ENCODE measurements at regions not wholly inside any gene's neighbourhood (a gene's known extent, or its start where the extent isn't known, plus 50 kb on each side); places are given as distances from the start of the nearest gene placed in this dataset.

- no peaks in the 10 kb centered on the region for H3K36me3 Mint-ChIP-seq (ENCODE audit: low read depth)
- H3K4me1 Mint-ChIP-seq: no peaks in the 10 kb centered on the region
- no peaks in the 10 kb centered on the region for H3K27me3 Mint-ChIP-seq (ENCODE audit: low read depth, poor library complexity)
- H3K27ac Mint-ChIP-seq: no peak overlapping the region
- TF ChIP-seq, protein P1, sequence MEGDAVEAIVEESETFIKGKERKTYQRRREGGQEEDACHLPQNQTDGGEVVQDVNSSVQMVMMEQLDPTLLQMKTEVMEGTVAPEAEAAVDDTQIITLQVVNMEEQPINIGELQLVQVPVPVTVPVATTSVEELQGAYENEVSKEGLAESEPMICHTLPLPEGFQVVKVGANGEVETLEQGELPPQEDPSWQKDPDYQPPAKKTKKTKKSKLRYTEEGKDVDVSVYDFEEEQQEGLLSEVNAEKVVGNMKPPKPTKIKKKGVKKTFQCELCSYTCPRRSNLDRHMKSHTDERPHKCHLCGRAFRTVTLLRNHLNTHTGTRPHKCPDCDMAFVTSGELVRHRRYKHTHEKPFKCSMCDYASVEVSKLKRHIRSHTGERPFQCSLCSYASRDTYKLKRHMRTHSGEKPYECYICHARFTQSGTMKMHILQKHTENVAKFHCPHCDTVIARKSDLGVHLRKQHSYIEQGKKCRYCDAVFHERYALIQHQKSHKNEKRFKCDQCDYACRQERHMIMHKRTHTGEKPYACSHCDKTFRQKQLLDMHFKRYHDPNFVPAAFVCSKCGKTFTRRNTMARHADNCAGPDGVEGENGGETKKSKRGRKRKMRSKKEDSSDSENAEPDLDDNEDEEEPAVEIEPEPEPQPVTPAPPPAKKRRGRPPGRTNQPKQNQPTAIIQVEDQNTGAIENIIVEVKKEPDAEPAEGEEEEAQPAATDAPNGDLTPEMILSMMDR (IDR thresholded peaks at IDR 0.05): no peak
- no peak for DNase-seq
- no peak overlapping the region for H3K4me3 Mint-ChIP-seq
- H3K9me3 Mint-ChIP-seq: no peaks in the 10 kb centered on the region
Measured at GRCh38 chr13:68293631-68294030, 1063.5 kb upstream of the PCDH9 start.

GRCh38 chr13:68292601-68293000, 1062.5 kb upstream of the PCDH9 start:
- TF ChIP-seq, protein P1 (IDR thresholded peaks at IDR 0.05): no peak
- Mint-ChIP-seq H3K4me3 (no peak overlapping the region), H3K36me3 (ENCODE audit: low read depth) (no peaks in the 10 kb centered on the region), H3K9me3 (no peaks in the 10 kb centered on the region), H3K27me3 (ENCODE audit: low read depth, poor library complexity) (no peaks in the 10 kb centered on the region), H3K27ac (no peak overlapping the region), H3K4me1 (no peaks in the 10 kb centered on the region)
- DNase-seq: no peak

DNA sequence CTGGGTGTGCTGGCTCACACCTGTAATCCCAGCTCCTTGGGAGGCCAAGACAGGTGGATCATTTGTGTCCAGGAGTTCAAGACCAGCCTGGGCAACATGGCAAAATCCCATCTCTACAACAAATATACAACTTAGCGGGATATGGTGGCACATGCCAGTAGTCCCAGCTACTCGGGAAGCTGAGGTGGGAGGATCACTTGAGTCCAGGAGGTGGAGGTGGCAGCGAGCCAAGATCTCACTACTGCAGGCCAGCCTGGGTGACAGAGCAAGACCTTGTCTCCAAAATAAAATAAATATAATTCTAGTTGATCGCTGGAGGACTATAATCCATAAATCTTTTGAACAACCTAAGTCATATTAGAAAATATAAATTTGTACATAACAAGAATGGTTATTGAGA, 1061.5 kb upstream of the PCDH9 start:
- Mint-ChIP-seq H3K4me3 (no peak overlapping the region), H3K36me3 (ENCODE audit: low read depth) (no peaks in the 10 kb centered on the region), H3K9me3 (no peaks in the 10 kb centered on the region), H3K27me3 (ENCODE audit: low read depth, poor library complexity) (no peaks in the 10 kb centered on the region), H3K27ac (no peak overlapping the region), H3K4me1 (no peaks in the 10 kb centered on the region)
- DNase-seq: no peak
- TF ChIP-seq, protein P1 (IDR thresholded peaks at IDR 0.05): no peak

DNA sequence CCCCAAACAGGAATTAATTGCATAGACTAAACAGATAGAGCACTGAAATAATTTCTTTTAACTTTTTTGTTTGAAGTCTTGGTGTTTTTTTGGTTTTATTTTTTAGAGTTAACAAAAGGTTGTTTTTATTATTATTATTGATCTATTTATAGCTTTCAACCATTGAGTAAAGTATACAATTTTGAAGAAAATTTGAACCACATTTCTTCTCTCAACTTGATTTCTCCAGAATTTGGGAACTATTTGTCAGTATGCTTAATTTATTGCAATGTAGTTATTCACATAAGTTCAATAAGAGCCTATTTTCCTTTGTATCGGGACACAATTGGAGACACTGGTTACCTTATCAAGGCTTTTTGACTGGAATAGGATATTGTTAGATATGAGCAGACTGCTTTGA, 1045.6 kb upstream of the PCDH9 start:
- H3K4me3 Mint-ChIP-seq: no peak overlapping the region
- no peak overlapping the region for H3K27ac Mint-ChIP-seq
- H3K4me1 Mint-ChIP-seq: no peaks in the 10 kb centered on the region
- TF ChIP-seq, protein P1 (IDR thresholded peaks at IDR 0.05): no peak
- DNase-seq: no peak
- H3K36me3 Mint-ChIP-seq (ENCODE audit: low read depth): peaks cover 4% of the 10 kb centered on the region
- H3K27me3 Mint-ChIP-seq (ENCODE audit: low read depth, poor library complexity): peaks cover 3% of the 10 kb centered on the region
- peaks cover 41% of the 10 kb centered on the region for H3K9me3 Mint-ChIP-seq

- Mint-ChIP-seq H3K27ac (no peak overlapping the region), H3K36me3 (ENCODE audit: low read depth) (peaks cover 4% of the 10 kb centered on the region), H3K4me3 (no peak overlapping the region), H3K27me3 (ENCODE audit: low read depth, poor library complexity) (peaks cover 3% of the 10 kb centered on the region), H3K9me3 (peaks cover 40% of the 10 kb centered on the region), H3K4me1 (no peaks in the 10 kb centered on the region)
- TF ChIP-seq, protein P1 (IDR thresholded peaks at IDR 0.05): no peak
- no peak for DNase-seq
Measured at GRCh38 chr13:68272652-68273051, 1042.5 kb upstream of the PCDH9 start.

DNA sequence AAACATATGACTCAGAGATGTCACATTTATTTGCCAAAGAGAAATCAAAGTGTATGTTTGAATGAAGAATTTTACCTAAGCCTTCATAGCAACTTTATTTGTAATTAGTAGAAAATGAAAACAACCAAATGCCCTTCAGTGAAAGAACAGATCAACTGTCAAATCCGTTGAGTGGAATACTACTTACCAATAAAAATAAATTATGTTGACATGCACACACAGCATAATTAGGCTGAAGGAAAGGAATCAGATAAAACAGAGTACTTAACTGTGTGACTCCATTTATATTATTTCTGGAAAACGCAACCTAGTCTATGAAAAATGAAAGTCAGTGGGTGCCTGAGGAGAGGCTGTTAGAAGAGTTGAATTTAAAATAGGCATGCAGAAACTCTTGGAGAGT, 1034.6 kb upstream of the PCDH9 start:
- no peak for DNase-seq
- Mint-ChIP-seq H3K27me3 (ENCODE audit: low read depth, poor library complexity) (no peaks in the 10 kb centered on the region), H3K4me3 (no peak overlapping the region), H3K27ac (no peak overlapping the region), H3K9me3 (no peaks in the 10 kb centered on the region), H3K36me3 (ENCODE audit: low read depth) (no peaks in the 10 kb centered on the region), H3K4me1 (no peaks in the 10 kb centered on the region)
- TF ChIP-seq, protein P1 (IDR thresholded peaks at IDR 0.05): no peak

All from nephron progenitor cell (in vitro differentiated cells).